SK-N-SH treated with all-trans-retinoic acid at 6 μM for 48 hours (cell line): ENCODE measurements at regions not wholly inside any gene's neighbourhood (a gene's known extent, or its start where the extent isn't known, plus 50 kb on each side); places are given as distances from the start of the nearest gene placed in this dataset.

Experiments
- ATAC-seq: fragments of 200-7000 bp; cut with Tn5 transposase; 3 replicates; pipeline ENCODE4 v1.9.1; 2020; ENCODE audit warnings: mild to moderate bottlenecking, moderate library complexity
- ARNTL ChIP-seq: fragments of 450-650 bp; formaldehyde crosslinking; IDR thresholded peaks from 2 replicates; pipeline ENCODE4 v1.5.0; 2020; ENCODE audit warnings: low read depth, mild to moderate bottlenecking, moderate library complexity, borderline replicate concordance
- BACH2 ChIP-seq: fragments of 250-450 bp; sonication (Bioruptor Pico); IDR thresholded peaks from 2 replicates; pipeline ENCODE4 v1.9.0; 2021; ENCODE audit warnings: mild to moderate bottlenecking, borderline replicate concordance
- CREB5 ChIP-seq: fragments of 250-450 bp; sonication (Bioruptor Pico); IDR thresholded peaks from 2 replicates; pipeline ENCODE4 v1.5.1; 2020; ENCODE audit warnings: low read depth, mild to moderate bottlenecking, moderate library complexity
- CSDC2 ChIP-seq: fragments of 250-450 bp; sonication (Bioruptor Pico); IDR thresholded peaks from 2 replicates; pipeline ENCODE4 v1.5.0; 2020; ENCODE audit warnings: mild to moderate bottlenecking, moderate library complexity
- CSRNP3 ChIP-seq: fragments of 250-450 bp; sonication (Bioruptor Pico); IDR thresholded peaks from 2 replicates; pipeline ENCODE4 v1.5.1; 2021; ENCODE audit warnings: mild to moderate bottlenecking, moderate library complexity
- ESRRG ChIP-seq: fragments of 250-450 bp; sonication (Bioruptor Pico); IDR thresholded peaks from 2 replicates; pipeline ENCODE4 v1.6.1; 2021; ENCODE audit warnings: mild to moderate bottlenecking
- GLIS3 ChIP-seq: fragments of 250-450 bp; sonication (Bioruptor Pico); IDR thresholded peaks from 2 replicates; pipeline ENCODE4 v1.5.0; 2020; ENCODE audit warnings: mild to moderate bottlenecking, moderate library complexity
- PATZ1 ChIP-seq: fragments of 250-450 bp; sonication (Bioruptor Pico); IDR thresholded peaks from 2 replicates; pipeline ENCODE4 v1.8.0; 2020; ENCODE audit warnings: mild to moderate bottlenecking, moderate library complexity, borderline replicate concordance
- POU6F1 ChIP-seq: fragments of 250-450 bp; sonication (Bioruptor Pico); IDR thresholded peaks from 2 replicates; pipeline ENCODE4 v1.8.0; 2021; ENCODE audit warnings: low read depth, mild to moderate bottlenecking, moderate library complexity, borderline replicate concordance
- RARB ChIP-seq: fragments of 250-450 bp; sonication (Bioruptor Pico); IDR thresholded peaks from 2 replicates; pipeline ENCODE4 v1.8.0; 2021; ENCODE audit warnings: mild to moderate bottlenecking, moderate library complexity
- SNAI2 ChIP-seq: fragments of 250-450 bp; sonication (Bioruptor Pico); IDR thresholded peaks from 2 replicates; pipeline ENCODE4 v1.5.0; 2020; ENCODE audit warnings: mild to moderate bottlenecking, moderate library complexity
- TCF4 ChIP-seq: fragments of 250-450 bp; sonication (Bioruptor Pico); IDR thresholded peaks from 2 replicates; pipeline ENCODE4 v1.8.0; 2021; ENCODE audit warnings: mild to moderate bottlenecking, moderate library complexity, borderline replicate concordance
- TOX ChIP-seq: fragments of 250-450 bp; sonication (Bioruptor Pico); IDR thresholded peaks from 2 replicates; pipeline ENCODE4 v1.8.0; 2021; ENCODE audit warnings: mild to moderate bottlenecking, moderate library complexity, borderline replicate concordance
- TSHZ2 ChIP-seq: fragments of 250-450 bp; sonication (Bioruptor Pico); IDR thresholded peaks from 2 replicates; pipeline ENCODE4 v1.5.0; 2020; ENCODE audit warnings: mild to moderate bottlenecking, moderate library complexity
- ZC3H10 ChIP-seq: fragments of 250-450 bp; sonication (Bioruptor Pico); IDR thresholded peaks from 2 replicates; pipeline ENCODE4 v1.5.1; 2021; ENCODE audit warnings: mild to moderate bottlenecking, moderate library complexity
- ZFP3 ChIP-seq: fragments of 250-450 bp; sonication (Bioruptor Pico); IDR thresholded peaks from 2 replicates; pipeline ENCODE4 v1.5.0; 2020; ENCODE audit warnings: mild to moderate bottlenecking, moderate library complexity
- ZFP30 ChIP-seq: fragments of 450-650 bp; formaldehyde crosslinking; IDR thresholded peaks from 2 replicates; pipeline ENCODE4 v1.5.0; 2022; ENCODE audit warnings: mild to moderate bottlenecking, moderate library complexity
- ZNF70 ChIP-seq: fragments of 450-650 bp; formaldehyde crosslinking; IDR thresholded peaks from 2 replicates; pipeline ENCODE4 v1.5.0; 2020; ENCODE audit warnings: mild to moderate bottlenecking, moderate library complexity
- ZNF8 ChIP-seq: fragments of 450-650 bp; formaldehyde crosslinking; IDR thresholded peaks from 2 replicates; pipeline ENCODE4 v1.5.0; 2020; ENCODE audit warnings: mild to moderate bottlenecking, moderate library complexity

GRCh38 chr7:46802479-46802878 is 779.4 kb downstream of the TNS3 start:
- no peak for TF ChIP-seq CREB5 (CRISPR knock-in tag)
- no peak for TF ChIP-seq POU6F1 (CRISPR knock-in tag)
- no peak for TF ChIP-seq CSDC2 (CRISPR knock-in tag)
- no peak for TF ChIP-seq SNAI2 (CRISPR knock-in tag)
- no peak for TF ChIP-seq PATZ1 (CRISPR knock-in tag)
- no peak for ATAC-seq

GRCh38 chr7:46791188-46791587 is 790.7 kb downstream of the TNS3 start:
- ATAC-seq = 0 out of 3 replicates have a peak, but pooled peaks have one; percentile 24
- TF ChIP-seq POU6F1 (CRISPR knock-in tag) (no peak), BACH2 (CRISPR knock-in tag) (no peak), ZNF8 (CRISPR knock-in tag) (no peak), ESRRG (CRISPR knock-in tag) (no peak), TOX (no peak), ZFP3 (CRISPR knock-in tag) (no peak)

- ATAC-seq = no peak
- TF ChIP-seq GLIS3 (CRISPR knock-in tag) = no peak
- TF ChIP-seq BACH2 (CRISPR knock-in tag) = no peak
- no peak for TF ChIP-seq RARB (CRISPR knock-in tag)
- TF ChIP-seq PATZ1 (CRISPR knock-in tag) = no peak
- TF ChIP-seq ESRRG (CRISPR knock-in tag) = no peak
- no peak for TF ChIP-seq SNAI2 (CRISPR knock-in tag)
- no peak for TF ChIP-seq CSDC2 (CRISPR knock-in tag)
- no peak for TF ChIP-seq ZC3H10 (CRISPR knock-in tag)
- TF ChIP-seq, all 23 proteins: peak for 0
Measured at GRCh38 chr7:46786995-46787394, 794.9 kb downstream of the TNS3 start.

- no peak; the same call in 2 of the 3 replicates for ATAC-seq
- TF ChIP-seq ZFP30 (CRISPR knock-in tag) = no peak
- no peak for TF ChIP-seq TCF4 (CRISPR knock-in tag)
- no peak for TF ChIP-seq CSRNP3 (CRISPR knock-in tag)
- TF ChIP-seq POU6F1 (CRISPR knock-in tag) = no peak
- no peak for TF ChIP-seq BACH2 (CRISPR knock-in tag)
- TF ChIP-seq TSHZ2 (CRISPR knock-in tag) = no peak
- no peak for TF ChIP-seq ESRRG (CRISPR knock-in tag)
- TF ChIP-seq ZC3H10 (CRISPR knock-in tag) = no peak
- no peak for TF ChIP-seq ZNF8 (CRISPR knock-in tag)
- TF ChIP-seq ZNF70 (CRISPR knock-in tag) = no peak
- no peak for TF ChIP-seq ARNTL
- TF ChIP-seq SNAI2 (CRISPR knock-in tag) = no peak
- no peak for TF ChIP-seq GLIS3 (CRISPR knock-in tag)
Measured at GRCh38 chr7:46786221-46786954, 795.5 kb downstream of the TNS3 start.
